ENCODE measurements at regions not wholly inside any gene's neighbourhood (a gene's known extent, or its start where the extent isn't known, plus 50 kb on each side); places are given as distances from the start of the nearest gene placed in this dataset.

- Histone ChIP-seq H3K9me3 (no peaks in the 10 kb centered on the region), H3K27ac (no peak overlapping the region), H3K4me2 (no peak overlapping the region), H3K4me3 (no peak overlapping the region), H3K4me1 (no peaks in the 10 kb centered on the region)
- DNase-seq (ENCODE audit: low read depth in 1 of 2, low spot score in 1 of 2) (no peak), FAIRE-seq (no peak), ATAC-seq (no peak)
- TF ChIP-seq RFX5 (IDR thresholded peaks at IDR 0.05) = no peak
- no peak for TF ChIP-seq RAD21 (conservative IDR thresholded peaks at IDR 0.05 in 1 of 2, IDR thresholded peaks at IDR 0.05 in 1 of 2)
- TF ChIP-seq CHD2 (IDR thresholded peaks at IDR 0.05; ENCODE audit: low read length, partially characterized antibody) = no peak
- WGBS (ENCODE audit: missing lambda C conversion rate) = 13% methylated on average over 1 of the region's 1 CpG
- POLR2A ChIA-PET = no interaction called here
- CTCF ChIA-PET = no interaction called here
These were observed 155.4 kb upstream of the GOT2 start for GRCh38 chr16:58889516-58889915.

GRCh38 chr16:58885528-58886170 lies 151.5 kb upstream of the GOT2 start:
- H3K27ac ChIP-seq = no peak overlapping the region
- CTCF ChIA-PET = interaction anchor here (1.5 to 1.9 kb wide), 2 partner anchors 9 to 71 kb away, joined by 3 to 5 read pairs; no protein-coding TSS in a partner anchor
- POLR2A ChIA-PET = no interaction called here
- TF ChIP-seq RAD21 (conservative IDR thresholded peaks at IDR 0.05 in 1 of 2, IDR thresholded peaks at IDR 0.05 in 1 of 2) (no peak), MAZ (IDR thresholded peaks at IDR 0.05; ENCODE audit: borderline replicate concordance, low read depth, low read length) (no peak), PHF8 (IDR thresholded peaks at IDR 0.05; ENCODE audit: borderline replicate concordance, low read depth) (no peak), PBX3 (IDR thresholded peaks at IDR 0.05) (no peak), RARB (CRISPR knock-in tag; IDR thresholded peaks at IDR 0.05) (no peak), MAX (IDR thresholded peaks at IDR 0.05) (no peak), HEYL (CRISPR knock-in tag; IDR thresholded peaks at IDR 0.05) (no peak), USF2 (IDR thresholded peaks at IDR 0.05) (no peak), NFE2L2 (conservative IDR thresholded peaks at IDR 0.05; ENCODE audit: low read length) (no peak), BHLHE40 (IDR thresholded peaks at IDR 0.05; ENCODE audit: low read depth, low read length) (no peak)
- H3K4me2 ChIP-seq = no peak overlapping the region
- ATAC-seq (no peak), FAIRE-seq (no peak), DNase-seq (ENCODE audit: low read depth in 1 of 2, low spot score in 1 of 2) (no peak)
- 22% methylated on average over 5 of the region's 5 CpGs for WGBS (ENCODE audit: missing lambda C conversion rate)
- H3K4me3 ChIP-seq = no peak overlapping the region
- no peaks in the 10 kb centered on the region for H3K9me3 ChIP-seq
- no peaks in the 10 kb centered on the region for H3K4me1 ChIP-seq

GRCh38 chr16:58884141-58884540 lies 150.0 kb upstream of the GOT2 start:
- H3K4me2 ChIP-seq = no peak overlapping the region
- POLR2A ChIA-PET = no interaction called here
- H3K27ac ChIP-seq = no peak overlapping the region
- FAIRE-seq (no peak), ATAC-seq (no peak), DNase-seq (ENCODE audit: low read depth in 1 of 2, low spot score in 1 of 2) (no peak)
- TF ChIP-seq MAZ (IDR thresholded peaks at IDR 0.05; ENCODE audit: borderline replicate concordance, low read depth, low read length) = no peak
- H3K4me3 ChIP-seq = no peak overlapping the region
- no peaks in the 10 kb centered on the region for H3K9me3 ChIP-seq
- CTCF ChIA-PET = no interaction called here
- no peaks in the 10 kb centered on the region for H3K4me1 ChIP-seq

DNA sequence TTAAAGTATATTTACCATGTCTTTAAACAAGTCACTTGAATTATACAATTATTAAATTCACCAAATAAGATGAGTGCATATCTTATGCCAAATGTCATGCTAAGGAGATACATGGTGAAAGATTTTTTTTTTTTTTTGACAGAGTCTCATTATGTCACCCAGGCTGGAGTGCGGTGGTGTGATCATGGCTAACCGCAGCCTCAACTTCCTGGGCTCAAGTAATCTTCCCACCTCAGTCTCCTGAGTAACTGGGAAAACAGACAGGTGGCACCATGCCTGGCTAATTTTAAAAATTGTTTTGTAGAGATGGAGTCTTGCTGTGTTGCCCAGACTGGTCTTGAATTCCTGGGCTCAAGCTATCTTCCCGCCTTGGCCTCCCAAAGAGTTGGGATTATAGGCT lies 149.0 kb upstream of the GOT2 start:
- Histone ChIP-seq H3K4me3 (no peak overlapping the region), H3K4me1 (no peaks in the 10 kb centered on the region), H3K4me2 (no peak overlapping the region), H3K27ac (no peak overlapping the region), H3K9me3 (peaks cover 7% of the 10 kb centered on the region; the same call in 1 of the 3 replicates)
- FAIRE-seq = no peak
- no peak for DNase-seq (ENCODE audit: low read depth in 1 of 2, low spot score in 1 of 2)
- no peak for ATAC-seq
- 49% methylated on average over 3 of the region's 3 CpGs for WGBS (ENCODE audit: missing lambda C conversion rate)
- POLR2A ChIA-PET = no interaction called here
- CTCF ChIA-PET = no interaction called here
- TF ChIP-seq, protein P1, sequence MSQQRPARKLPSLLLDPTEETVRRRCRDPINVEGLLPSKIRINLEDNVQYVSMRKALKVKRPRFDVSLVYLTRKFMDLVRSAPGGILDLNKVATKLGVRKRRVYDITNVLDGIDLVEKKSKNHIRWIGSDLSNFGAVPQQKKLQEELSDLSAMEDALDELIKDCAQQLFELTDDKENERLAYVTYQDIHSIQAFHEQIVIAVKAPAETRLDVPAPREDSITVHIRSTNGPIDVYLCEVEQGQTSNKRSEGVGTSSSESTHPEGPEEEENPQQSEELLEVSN (IDR thresholded peaks at IDR 0.05; ENCODE audit: borderline replicate concordance, low read depth) = no peak
- TF ChIP-seq BCL3 (IDR thresholded peaks at IDR 0.05) (no peak), HEYL (CRISPR knock-in tag; IDR thresholded peaks at IDR 0.05) (no peak), RNF2 (IDR thresholded peaks at IDR 0.05; ENCODE audit: borderline replicate concordance, low read depth) (no peak), JUNB (IDR thresholded peaks at IDR 0.05) (no peak), BHLHE40 (IDR thresholded peaks at IDR 0.05; ENCODE audit: low read depth, low read length) (no peak), HOXB5 (CRISPR knock-in tag; IDR thresholded peaks at IDR 0.05) (no peak), USF2 (IDR thresholded peaks at IDR 0.05) (no peak), RARB (CRISPR knock-in tag; IDR thresholded peaks at IDR 0.05) (no peak), SMC3 (IDR thresholded peaks at IDR 0.05) (no peak), CTCF (IDR thresholded peaks at IDR 0.05) (no peak), FOSB (CRISPR knock-in tag; IDR thresholded peaks at IDR 0.05) (no peak), RFX5 (IDR thresholded peaks at IDR 0.05) (no peak), TFCP2L1 (CRISPR knock-in tag; IDR thresholded peaks at IDR 0.05) (no peak), POLR2A (IDR thresholded peaks at IDR 0.05; ENCODE audit: low read length) (no peak)
